Ramos (cell line): ENCODE measurements at regions not wholly inside any gene's neighbourhood (a gene's known extent, or its start where the extent isn't known, plus 50 kb on each side); places are given as distances from the start of the nearest gene placed in this dataset.

Source experiments
- in situ Hi-C: fragments of 300-500 bp; cut with MboI; formaldehyde crosslinking; loops from one replicate; pipeline ENCODE4 v1.14.3; 2022; ENCODE audit warnings: low sequenced_read_pairs; ENCODE audit not compliant: unreplicated experiment

DNA sequence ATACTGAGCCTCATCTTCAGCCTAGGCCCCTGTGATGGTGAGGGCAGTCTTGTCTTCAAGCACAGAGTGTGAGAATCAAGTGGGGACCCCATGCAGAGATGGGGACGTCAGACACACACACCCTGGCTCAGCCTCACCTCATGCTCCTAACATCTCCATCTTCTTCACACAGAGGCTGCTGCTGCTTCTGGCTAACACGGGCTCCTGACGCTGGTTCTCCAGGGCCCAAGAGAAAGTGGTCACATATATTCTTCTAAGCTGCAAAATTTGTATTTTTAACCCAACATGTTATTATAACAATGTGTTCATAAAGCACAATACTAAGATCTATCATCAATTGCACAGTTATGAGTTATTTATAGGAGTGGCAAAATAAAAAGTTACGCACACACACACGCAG lies 101.2 kb downstream of the VPREB1 start:
- in situ Hi-C loops: loop anchor here (5.0 kb wide), 1 partner anchor 52 kb away; no protein-coding TSS in a partner anchor

DNA sequence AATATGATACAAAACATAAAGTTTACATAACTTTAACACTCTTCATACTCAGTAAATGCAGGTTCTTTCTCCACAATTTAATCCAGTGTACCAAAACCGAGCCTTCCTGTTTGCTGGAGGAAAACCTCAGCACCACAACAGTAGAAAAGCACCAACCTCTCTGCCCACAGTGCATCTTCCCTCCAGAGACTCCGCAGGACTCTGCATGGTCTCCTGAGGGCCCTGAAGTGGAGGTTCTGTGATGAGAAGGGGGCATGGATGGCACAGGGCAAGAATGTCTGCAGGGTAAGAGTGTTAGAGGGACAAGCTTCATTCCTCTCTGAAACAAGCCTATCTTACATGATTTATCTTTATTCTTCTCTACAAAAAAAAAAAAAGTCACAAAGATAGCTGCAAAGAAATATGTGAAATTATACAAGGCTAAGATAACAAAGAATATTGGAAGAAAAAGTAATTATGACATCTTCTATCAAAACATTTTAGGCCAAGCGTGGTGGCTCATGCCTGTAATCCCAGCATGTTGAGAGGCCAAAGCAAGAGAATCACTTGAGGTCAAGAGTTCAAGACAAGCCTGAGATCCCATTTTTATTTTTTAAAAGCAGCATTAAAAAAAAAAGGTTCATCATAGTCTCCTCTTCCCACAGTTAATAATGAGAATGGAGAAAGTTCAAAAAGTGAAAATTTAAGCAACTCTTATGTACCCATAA lies 102.0 kb downstream of the VPREB1 start:
- in situ Hi-C loops: loop anchor here (5.0 kb wide), 1 partner anchor 51 kb away; no protein-coding TSS in a partner anchor

DNA sequence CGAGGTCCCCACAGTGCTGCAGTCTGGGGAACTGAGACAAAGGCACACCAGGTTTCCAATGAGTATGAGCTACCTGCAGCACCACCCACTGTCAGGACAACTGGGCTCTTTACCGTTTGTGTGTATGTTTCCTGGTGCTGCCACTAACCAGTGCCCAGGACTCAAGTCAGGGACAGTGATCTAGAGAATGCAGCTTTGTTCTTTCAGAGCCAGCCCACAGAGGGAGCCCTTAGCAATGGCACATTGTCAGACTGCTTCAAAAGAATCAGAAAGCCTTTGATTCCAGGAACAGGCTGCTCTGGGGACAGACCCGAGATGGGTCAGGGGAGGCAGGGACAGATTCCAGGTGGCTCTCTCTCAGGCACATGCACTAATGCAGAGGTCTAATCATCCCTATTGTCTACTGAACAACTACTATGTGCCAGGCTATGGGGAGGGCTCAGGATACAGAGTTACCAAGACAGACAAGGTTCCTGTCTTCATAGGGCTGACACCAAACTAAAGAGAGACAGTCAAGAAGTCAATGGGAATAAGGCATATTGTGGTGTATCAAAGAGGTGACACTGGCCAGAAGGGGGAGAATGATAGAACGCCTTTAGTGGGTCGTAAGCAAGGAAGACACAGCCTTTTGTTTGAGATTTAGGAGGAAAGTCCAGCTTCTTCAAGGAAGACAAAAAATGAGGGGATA lies 103.7 kb downstream of the VPREB1 start:
- in situ Hi-C loops: loop anchor here (5.0 kb wide), 1 partner anchor 49 kb away; no protein-coding TSS in a partner anchor

DNA sequence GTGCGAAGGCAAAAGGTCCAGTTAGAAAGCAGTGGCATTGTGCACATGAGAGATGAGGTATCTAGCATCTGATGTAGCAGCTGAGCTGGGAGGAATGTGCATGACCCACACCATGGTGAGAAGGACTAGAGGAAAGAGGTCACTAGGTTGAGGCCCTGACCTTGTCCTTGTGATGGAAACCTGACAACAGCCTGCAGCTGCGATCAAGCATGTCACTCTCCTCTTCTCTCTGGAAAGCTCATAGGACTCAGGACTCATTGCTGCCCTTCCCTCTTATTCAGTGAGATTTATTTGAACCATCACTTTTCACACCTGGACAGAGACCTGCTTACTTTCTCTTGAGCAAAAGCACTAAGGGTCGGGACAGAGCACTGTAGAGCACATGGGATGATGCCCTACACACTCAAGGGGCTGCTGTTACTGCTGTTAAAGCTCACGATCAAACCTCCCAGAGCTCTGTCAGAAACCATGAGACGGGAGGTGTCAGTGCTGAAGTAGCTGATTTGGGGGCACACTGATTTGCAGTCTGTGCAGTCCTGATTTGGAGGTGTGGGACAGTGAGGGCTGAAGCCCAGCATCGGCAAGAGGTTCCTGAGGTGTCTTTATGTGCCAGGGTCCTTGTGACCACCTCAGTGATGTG lies 104.3 kb downstream of the VPREB1 start:
- in situ Hi-C loops: loop anchor here (5.0 kb wide), 1 partner anchor 48 kb away; no protein-coding TSS in a partner anchor

DNA sequence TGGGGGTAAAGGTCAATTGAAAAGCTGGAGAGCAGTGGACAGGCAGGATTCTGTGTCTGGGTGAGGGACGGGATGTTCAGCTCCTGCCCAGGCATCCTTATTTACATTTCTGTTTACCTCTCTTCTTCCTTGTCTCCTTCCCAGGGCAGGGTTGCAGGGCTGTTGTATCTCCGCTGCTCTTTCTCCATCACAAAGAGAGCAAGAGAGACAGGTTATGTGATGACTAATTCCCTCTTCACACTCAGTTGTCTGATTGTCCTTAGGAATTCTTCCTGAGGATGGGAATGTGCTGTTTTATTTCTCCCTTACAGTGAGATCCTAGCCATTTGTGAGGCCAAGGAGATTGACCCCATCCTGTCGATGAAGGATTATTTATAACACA lies 104.9 kb downstream of the VPREB1 start:
- in situ Hi-C loops: loop anchor here (5.0 kb wide), 1 partner anchor 48 kb away; no protein-coding TSS in a partner anchor

- in situ Hi-C loops: no loop called here
Measured at GRCh38 chr22:22351366-22351765, 106.8 kb downstream of the VPREB1 start.

DNA sequence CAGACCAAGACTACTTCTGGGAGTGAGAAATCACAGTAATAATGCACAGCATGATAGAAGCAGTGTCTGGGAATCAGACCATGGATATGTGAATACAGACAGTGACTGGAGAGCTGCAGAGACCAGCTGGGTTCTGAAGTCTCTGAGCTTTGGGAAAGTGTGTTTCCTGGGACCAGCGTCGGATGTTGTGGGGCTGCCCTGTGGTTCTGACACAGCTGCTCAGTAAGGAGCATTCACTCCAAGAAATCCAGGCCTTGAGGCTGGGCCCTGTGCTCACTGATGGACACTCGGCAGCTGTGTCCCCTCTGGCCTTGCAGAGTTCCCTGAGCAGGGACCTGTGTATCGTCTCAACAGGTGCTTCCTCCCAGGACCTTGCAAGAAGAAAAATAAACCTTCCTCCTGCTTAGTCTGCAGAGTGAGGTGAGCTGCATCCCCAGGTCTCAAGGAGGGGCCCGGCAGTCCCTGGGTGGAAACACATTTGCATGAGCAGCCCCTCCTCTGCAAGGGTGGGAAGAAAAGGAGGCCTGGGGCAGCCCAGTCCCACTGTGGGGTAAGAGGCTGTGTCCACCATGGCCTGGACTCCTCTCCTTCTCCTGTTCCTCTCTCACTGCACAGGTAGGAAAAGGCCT lies 107.9 kb downstream of the VPREB1 start:
- in situ Hi-C loops: no loop called here

DNA sequence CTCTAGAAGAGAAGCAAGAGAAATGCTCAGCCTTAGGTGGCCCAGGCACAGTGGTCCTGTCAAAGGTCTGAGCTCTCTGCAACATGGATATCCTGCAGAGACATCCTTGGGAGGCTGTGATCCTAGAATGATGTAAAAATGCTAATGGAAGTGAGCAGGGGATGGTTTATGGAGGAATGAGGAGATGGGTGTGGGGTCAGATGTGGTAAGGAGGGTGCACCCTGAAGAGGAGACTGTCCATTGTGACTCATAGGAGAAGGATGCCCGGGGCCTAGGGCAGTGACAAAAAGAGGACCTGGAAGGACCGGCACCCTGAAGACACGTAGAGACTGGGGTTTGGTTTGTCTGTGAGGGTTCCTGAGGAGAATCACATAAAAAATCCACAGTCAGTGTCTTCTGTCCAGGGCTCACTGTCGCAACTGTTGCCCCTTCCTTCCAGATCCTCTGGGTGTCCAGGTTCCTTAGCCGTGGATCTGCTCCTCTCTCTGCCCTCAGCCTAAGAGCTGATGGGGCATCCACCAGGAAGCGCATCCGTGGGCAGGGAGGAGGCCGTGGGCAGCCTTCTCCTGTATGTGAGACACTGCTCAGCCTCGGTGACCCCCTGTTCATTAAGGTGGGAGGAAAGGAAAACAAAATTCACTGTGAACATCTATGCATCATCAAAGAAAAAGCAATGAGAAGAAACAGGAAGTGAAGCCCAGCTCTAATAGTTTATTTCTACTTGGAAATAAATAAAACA lies 110.7 kb downstream of the VPREB1 start:
- in situ Hi-C loops: no loop called here

- in situ Hi-C loops: no loop called here
Measured at GRCh38 chr22:22357024-22357883, 112.7 kb downstream of the VPREB1 start.

- in situ Hi-C loops: no loop called here
Measured at GRCh38 chr22:22358152-22358551, 113.6 kb downstream of the VPREB1 start.

GRCh38 chr22:22358686-22359085 lies 114.1 kb downstream of the VPREB1 start:
- in situ Hi-C loops: no loop called here

GRCh38 chr22:22359465-22359864 lies 114.9 kb downstream of the VPREB1 start:
- in situ Hi-C loops: no loop called here

DNA sequence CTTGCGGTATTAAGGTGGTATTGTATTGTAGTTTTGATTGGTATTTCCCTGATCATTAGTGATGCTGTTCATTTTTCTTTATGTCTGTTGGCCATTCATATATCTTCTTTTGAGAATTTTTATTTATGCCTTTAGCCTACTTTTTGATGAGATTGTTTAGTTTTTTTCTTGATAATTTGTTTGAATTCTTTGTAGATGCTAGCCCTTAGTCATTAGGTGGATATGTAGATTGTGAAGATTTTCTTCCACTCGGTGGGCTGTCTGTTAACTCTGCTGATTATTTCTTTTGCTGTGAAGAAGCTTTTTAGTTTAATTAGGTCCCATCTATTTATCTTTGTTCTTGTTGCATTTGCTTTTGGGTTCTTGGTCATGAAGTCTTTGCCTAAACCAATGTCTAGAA lies 115.4 kb downstream of the VPREB1 start:
- in situ Hi-C loops: no loop called here

DNA sequence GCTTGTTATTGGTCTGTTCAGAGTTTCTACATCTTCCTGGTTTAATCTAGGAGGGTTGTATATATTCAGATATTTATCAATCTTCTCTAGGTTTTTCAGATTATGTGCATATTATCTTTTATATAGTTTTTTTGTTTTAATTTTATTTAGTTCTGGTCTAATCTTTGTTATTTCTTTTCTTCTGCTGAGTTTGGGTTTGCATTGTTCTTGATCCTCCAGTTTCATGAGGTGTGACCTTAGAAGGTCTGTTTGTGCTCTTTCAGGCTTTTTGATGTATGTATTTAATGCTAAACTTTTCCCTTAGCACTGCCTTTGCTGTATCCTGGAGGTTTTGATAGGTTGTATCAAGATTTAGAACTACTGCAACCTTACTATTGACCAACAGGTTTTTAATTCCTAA lies 117.7 kb downstream of the VPREB1 start:
- in situ Hi-C loops: no loop called here

DNA sequence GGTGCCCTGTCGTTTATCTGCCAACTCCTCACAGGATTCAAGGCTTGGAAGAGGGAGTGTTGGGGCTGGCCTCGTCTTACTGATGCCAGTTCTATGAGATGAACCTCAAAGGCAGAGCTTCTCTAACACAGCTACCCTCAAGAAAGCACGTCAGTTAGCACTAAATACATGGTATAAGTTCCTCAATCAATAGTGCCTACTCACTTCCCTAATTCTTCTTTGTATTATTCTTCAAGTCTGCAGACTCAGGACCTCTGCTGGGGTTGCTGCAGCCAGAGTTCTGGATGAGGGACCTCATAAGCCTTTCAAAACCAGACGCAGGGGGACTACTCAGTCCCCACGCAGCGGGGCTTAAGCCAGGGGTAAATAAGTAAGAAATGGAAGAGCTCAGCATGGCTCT lies 118.3 kb downstream of the VPREB1 start:
- in situ Hi-C loops: no loop called here

- in situ Hi-C loops: no loop called here
Measured at GRCh38 chr22:22364207-22364606, 119.6 kb downstream of the VPREB1 start.

GRCh38 chr22:22366537-22366936 lies 122.0 kb downstream of the VPREB1 start:
- in situ Hi-C loops: no loop called here

GRCh38 chr22:22368516-22368915 lies 123.9 kb downstream of the VPREB1 start:
- in situ Hi-C loops: no loop called here
